NCI-H69 (cell line): ENCODE measurements at regions not wholly inside any gene's neighbourhood (a gene's known extent, or its start where the extent isn't known, plus 50 kb on each side); places are given as distances from the start of the nearest gene placed in this dataset.
"Not testable (repeated sequence)": the region's sequence is repeated elsewhere in the genome, so short reads cannot be mapped to it uniquely, and the experiment has no call there.

Source experiments
- DNase-seq: peaks from one replicate; lab custom pipeline; 2025; lab: John Stamatoyannopoulos, UW

DNA sequence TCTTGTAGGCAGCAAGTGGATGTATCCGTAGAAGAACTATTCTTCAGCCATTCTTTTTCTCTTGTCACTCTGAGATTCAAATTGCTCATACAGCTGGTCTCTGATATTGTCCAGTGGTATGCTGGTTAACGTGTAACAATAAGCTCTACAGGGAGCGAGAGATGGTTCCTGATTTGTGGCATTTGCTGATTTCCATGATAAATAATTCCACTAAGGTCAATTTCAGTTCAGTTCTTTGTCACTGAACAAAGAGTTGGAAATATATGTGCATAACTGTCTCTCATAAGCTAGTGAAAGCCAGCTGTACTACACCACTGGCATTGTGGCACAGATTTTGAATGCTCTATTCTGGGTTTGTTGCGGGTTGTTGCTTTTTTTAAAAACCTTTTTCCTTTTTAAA, 131.7 kb downstream of the MTHFS start:
- no peak for DNase-seq

DNA sequence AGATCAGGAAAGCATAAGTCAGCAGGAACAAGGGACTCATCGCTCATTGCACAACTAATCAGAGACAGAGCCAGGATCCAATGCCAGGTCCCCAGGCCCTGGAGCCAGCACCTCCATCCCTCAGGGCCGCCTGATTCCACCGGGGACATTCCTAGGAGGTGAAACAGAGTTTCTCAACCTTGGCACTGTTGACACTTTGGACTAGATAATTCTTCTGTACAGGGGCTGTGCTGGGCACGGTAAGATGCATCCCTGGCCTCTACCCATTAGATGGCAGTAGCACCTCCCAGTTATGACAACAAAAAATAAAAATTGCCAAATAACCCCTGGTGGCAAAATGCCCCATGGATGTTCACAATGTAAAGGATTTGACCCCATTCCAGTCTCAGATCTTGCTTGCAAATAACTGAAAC, 127.7 kb downstream of the MTHFS start:
- peak; percentile 2 for DNase-seq

DNA sequence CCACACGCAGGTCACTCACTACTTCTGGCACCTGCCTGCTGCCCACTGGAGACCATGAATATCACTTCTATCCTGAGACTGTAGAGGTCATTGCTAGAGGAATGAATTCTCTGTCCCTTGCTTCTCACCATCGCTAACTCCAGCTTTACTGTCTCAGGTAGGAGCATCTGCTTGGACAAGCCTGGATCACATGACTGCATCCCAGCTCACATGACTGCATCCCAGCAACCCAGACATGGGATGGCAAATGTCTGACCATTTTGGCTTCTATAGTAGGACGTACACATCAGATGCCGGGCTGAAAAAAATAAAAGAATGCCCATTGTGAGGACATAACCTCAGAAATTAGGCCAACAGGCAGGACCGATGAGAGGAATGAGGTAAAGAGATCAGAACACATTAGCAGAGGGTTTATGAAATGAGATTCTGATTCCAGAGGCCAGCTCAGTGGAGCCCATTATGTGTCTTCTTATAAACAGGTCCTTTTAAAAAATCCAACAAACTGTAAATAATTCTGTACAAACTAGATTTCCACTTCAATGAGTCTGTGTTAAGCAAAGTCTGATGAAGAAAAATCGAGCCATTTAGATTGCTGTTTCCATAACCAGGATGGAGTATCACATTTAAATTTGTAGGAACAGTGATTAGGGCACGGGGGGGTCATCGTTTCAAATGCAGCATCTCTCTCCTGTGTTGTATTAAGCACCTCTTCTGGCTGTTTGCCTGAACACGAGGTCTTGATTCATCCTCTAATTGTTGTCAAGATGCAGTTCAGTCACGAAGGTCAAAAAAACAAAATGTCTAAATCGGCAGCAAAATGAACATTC, 126.7 kb downstream of the MTHFS start:
- no peak for DNase-seq

DNA sequence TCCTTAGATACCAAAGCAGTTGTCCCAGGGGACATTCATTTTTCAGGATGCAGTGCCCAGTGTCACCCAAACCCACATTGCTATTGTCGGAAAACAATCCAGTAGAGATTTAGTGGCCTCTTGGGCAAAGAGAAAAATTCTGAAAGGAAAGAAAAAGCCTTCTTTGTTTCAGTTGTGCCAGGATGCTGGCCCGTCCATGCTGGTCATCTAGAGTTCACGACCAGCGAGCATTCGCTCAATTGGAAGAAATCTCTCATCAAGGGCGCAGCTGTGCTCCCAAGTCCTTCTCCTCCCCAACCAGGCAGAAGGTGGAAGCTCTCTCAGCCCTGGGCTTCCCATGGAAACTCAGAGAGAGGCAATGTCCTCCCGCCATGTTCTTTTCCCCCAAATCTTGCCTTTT, 123.7 kb downstream of the MTHFS start:
- no peak for DNase-seq

DNA sequence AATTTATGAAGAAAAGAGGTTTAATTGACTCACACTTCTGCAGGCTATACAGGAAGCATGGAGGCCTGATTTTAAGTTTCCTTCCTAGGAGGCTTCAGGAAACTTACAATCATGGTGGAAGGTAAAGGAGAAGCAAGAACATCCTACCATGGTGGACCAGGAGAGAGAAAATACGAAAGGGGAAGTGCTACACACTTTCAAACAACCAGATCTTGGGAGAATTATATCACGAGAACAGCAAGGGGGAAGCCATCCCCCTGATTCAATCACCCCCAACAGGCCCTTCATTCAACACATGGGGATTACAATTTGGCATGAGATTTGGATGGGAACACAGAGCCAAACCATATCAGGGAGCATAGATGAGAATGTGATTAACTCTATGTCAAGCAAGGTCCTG, 121.0 kb downstream of the MTHFS start:
- no peak for DNase-seq

DNA sequence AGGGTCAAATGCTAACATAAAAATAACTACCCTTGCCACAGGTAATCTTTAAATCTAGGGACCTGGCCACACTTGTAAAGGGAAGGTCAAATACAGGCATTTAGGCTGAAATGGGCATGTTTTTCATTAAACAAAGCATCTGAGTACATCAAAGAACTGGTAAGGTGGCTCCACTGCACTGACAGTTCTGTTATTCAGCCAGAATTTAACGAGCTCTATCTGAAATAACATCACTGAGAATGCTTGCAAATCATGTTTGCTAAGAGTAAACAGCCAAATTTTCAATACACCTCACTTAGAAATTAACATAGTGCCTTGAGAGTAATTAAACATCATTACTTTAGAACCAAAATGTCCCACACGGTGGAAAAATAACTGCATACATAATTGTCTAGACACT, 118.9 kb downstream of the MTHFS start:
- no peak for DNase-seq

DNA sequence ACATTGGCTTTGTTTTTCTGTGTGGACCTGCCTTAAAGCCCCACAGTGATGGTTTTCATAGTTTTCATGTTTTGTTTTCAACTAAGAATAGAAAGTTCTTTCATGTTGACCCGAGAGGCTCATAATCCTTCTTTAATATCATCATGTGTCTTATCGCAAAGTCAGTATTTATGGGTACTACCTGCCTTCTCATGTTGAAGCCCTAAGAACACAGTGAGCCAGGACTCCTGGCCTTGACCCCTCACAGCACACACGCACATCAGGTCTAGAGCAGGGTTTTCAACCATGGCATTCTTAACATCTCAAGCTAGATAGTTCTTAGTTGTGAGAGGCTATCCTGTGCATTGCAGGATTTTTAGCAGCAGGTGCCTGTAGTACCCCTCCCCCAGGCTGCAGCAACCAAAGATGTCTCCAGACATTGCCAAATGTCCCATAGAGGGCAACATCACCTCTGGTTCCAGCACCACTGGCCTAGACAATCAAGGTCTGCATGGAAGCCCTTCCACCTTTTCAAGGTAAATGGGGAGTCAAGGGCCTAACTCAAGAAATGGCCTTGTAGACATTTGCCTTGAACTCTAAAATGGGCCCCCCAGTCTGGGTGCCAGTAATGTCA, 118.3 kb downstream of the MTHFS start:
- no peak for DNase-seq

DNA sequence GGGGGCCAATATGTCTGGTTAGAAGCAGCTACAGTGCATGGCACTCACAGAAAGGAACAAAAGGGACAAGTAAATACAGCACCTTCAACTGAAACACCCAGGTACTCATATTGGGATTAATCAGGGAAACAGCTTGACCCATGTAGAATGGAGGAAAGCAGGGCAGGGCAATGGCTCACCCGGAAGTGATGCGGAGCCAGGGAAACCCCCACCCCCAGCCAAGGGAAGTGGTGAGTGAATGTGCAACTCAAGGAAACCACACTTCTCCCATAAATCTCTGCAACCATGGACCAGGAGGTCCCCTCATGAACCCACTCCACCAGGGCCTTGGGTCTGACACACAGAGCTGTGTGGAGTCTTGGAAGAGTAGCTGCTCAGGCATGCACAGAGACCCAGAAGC, 117.1 kb downstream of the MTHFS start:
- no peak for DNase-seq

DNA sequence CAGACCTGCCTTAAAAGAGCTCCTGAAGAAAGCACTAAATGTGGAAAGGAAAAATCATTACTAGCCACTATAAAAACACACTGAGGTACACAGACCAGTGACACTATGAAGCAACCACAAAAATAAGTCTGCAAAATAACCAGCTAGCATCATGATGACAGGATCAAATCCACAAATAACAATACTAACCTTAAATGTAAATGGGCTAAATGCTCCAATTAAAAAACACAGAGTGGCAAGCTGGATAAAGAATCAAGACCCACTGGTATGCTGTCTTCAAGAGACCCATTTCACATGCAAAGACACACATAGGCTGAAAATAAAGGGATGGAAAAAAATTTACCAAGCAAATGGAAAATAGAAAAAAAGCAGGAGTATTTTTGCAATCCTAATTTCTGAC, 114.5 kb downstream of the MTHFS start:
- DNase-seq = not testable (repeated sequence)
